Neural progenitor cell (in vitro differentiated cells): ENCODE measurements at regions not wholly inside any gene's neighbourhood (a gene's known extent, or its start where the extent isn't known, plus 50 kb on each side); places are given as distances from the start of the nearest gene placed in this dataset.

Experiments
- DNase-seq: peaks from one replicate; pipeline ENCODE4 v3.0.0-alpha.2; 2016; ENCODE audit warnings: low spot score
- H2AFZ ChIP-seq: fragments of 200-600 bp; sonication (generic); replicated peaks from 2 replicates; pipeline ENCODE4 v1.6.1; 2016; ENCODE audit warnings: antibody characterized with exemption
- H3F3A ChIP-seq: fragments of 200-600 bp; sonication (generic); 2 replicates; pipeline ENCODE4 v1.6.1; 2016; ENCODE audit warnings: antibody characterized with exemption, low read depth
- H3K27ac ChIP-seq: fragments of 200-600 bp; sonication (generic); 2 replicates; pipeline ENCODE4 v1.5.1; 2016; ENCODE audit warnings: mild to moderate bottlenecking
- H3K27me3 ChIP-seq: fragments of 200-600 bp; sonication (generic); 2 replicates; pipeline ENCODE4 v1.6.1; 2016; ENCODE audit warnings: mild to moderate bottlenecking, moderate library complexity
- H3K36me3 ChIP-seq: fragments of 200-600 bp; sonication (generic); 2 replicates; pipeline ENCODE4 v1.5.1; 2016
- H3K4me1 ChIP-seq: fragments of 200-600 bp; sonication (generic); 2 replicates; pipeline ENCODE4 v1.6.1; 2016; ENCODE audit warnings: mixed run types
- H3K4me2 ChIP-seq: fragments of 200-600 bp; sonication (generic); 2 replicates; pipeline ENCODE4 v1.6.1; 2016
- H3K4me3 ChIP-seq: fragments of 200-600 bp; sonication (generic); 2 replicates; pipeline ENCODE4 v1.5.1; 2016
- H3K79me2 ChIP-seq: fragments of 200-600 bp; sonication (generic); 2 replicates; pipeline ENCODE4 v1.6.1; 2016; ENCODE audit warnings: low read depth
- H3K9ac ChIP-seq: fragments of 200-600 bp; sonication (generic); 2 replicates; pipeline ENCODE4 v1.6.1; 2016
- H3K9me3 ChIP-seq: fragments of 200-600 bp; sonication (generic); 2 replicates; pipeline ENCODE4 v1.5.1; 2016; ENCODE audit warnings: low read depth
- H4K20me1 ChIP-seq: fragments of 200-600 bp; sonication (generic); 2 replicates; pipeline ENCODE4 v1.6.1; 2016; ENCODE audit warnings: low read depth
- H3K27ac Mint-ChIP-seq: 3 replicates; pipeline ENCODE4 v1.8.0; 2021; ENCODE audit warnings: mixed read lengths
- H3K27me3 Mint-ChIP-seq: 2 replicates; pipeline ENCODE4 v1.8.0; 2022; ENCODE audit warnings: low read depth, mild to moderate bottlenecking, inconsistent platforms, moderate library complexity, mixed read lengths; ENCODE audit not compliant: insufficient read depth
- H3K36me3 Mint-ChIP-seq: 3 replicates; pipeline ENCODE4 v1.8.0; 2021; ENCODE audit warnings: mixed read lengths
- H3K4me1 Mint-ChIP-seq: 3 replicates; pipeline ENCODE4 v1.8.0; 2021; ENCODE audit warnings: mixed read lengths
- H3K4me3 Mint-ChIP-seq: 3 replicates; pipeline ENCODE4 v1.8.0; 2021; ENCODE audit warnings: mild to moderate bottlenecking, moderate library complexity, mixed read lengths
- H3K9me3 Mint-ChIP-seq: 3 replicates; pipeline ENCODE4 v1.8.0; 2020; ENCODE audit warnings: mixed read lengths
- CTCF ChIP-seq: fragments of 200-600 bp; sonication (generic); IDR thresholded peaks from 2 replicates; pipeline ENCODE4 v1.5.1; 2017; ENCODE audit warnings: antibody characterized with exemption, mild to moderate bottlenecking
- EZH2 ChIP-seq: fragments of 200-600 bp; sonication (generic); IDR thresholded peaks from 2 replicates; pipeline ENCODE4 v1.6.1; 2017; ENCODE audit warnings: antibody characterized with exemption, mild to moderate bottlenecking, moderate library complexity
- EZH2phosphoT487 ChIP-seq: fragments of 200-600 bp; sonication (generic); IDR thresholded peaks from 2 replicates; pipeline ENCODE4 v1.6.1; 2017; ENCODE audit warnings: antibody characterized with exemption

- no peaks in the 10 kb centered on the region for H3F3A ChIP-seq
- Mint-ChIP-seq H3K4me1 (peaks cover 2% of the 10 kb centered on the region), H3K27ac (no peak overlapping the region), H3K36me3 (no peaks in the 10 kb centered on the region), H3K9me3 (peaks cover 4% of the 10 kb centered on the region), H3K27me3 (no peaks in the 10 kb centered on the region), H3K4me3 (no peak overlapping the region)
- H4K20me1 ChIP-seq = no peaks in the 10 kb centered on the region
- no peaks in the 10 kb centered on the region for H3K9me3 ChIP-seq
- H3K9ac ChIP-seq = no peak overlapping the region
- no peaks in the 10 kb centered on the region for H3K4me1 ChIP-seq
- H2AFZ ChIP-seq = no peak overlapping the region
- H3K79me2 ChIP-seq = no peaks in the 10 kb centered on the region
- no peak overlapping the region for H3K4me3 ChIP-seq
- H3K27me3 ChIP-seq = no peaks in the 10 kb centered on the region
- DNase-seq = no peak
- no peak overlapping the region for H3K4me2 ChIP-seq
- no peaks in the 10 kb centered on the region for H3K36me3 ChIP-seq
- no peak overlapping the region for H3K27ac ChIP-seq
- TF ChIP-seq EZH2phosphoT487 = no peak
- no peak for TF ChIP-seq EZH2
- TF ChIP-seq CTCF = no peak
These were observed 114.8 kb upstream of the TDRD3 start for GRCh38 chr13:60282186-60282585.

GRCh38 chr13:60282708-60283107 is 114.3 kb upstream of the TDRD3 start:
- Histone ChIP-seq H2AFZ (no peak overlapping the region), H4K20me1 (no peaks in the 10 kb centered on the region), H3K79me2 (no peaks in the 10 kb centered on the region), H3K4me1 (no peaks in the 10 kb centered on the region), H3F3A (no peaks in the 10 kb centered on the region), H3K9ac (no peak overlapping the region), H3K27me3 (no peaks in the 10 kb centered on the region), H3K9me3 (no peaks in the 10 kb centered on the region), H3K4me2 (no peak overlapping the region), H3K27ac (no peak overlapping the region), H3K4me3 (no peak overlapping the region), H3K36me3 (no peaks in the 10 kb centered on the region)
- peaks cover 2% of the 10 kb centered on the region for H3K4me1 Mint-ChIP-seq
- no peak for DNase-seq
- H3K27me3 Mint-ChIP-seq = no peaks in the 10 kb centered on the region
- no peak overlapping the region for H3K27ac Mint-ChIP-seq
- peaks cover 4% of the 10 kb centered on the region for H3K9me3 Mint-ChIP-seq
- H3K36me3 Mint-ChIP-seq = no peaks in the 10 kb centered on the region
- H3K4me3 Mint-ChIP-seq = no peak overlapping the region
- TF ChIP-seq CTCF = no peak
- no peak for TF ChIP-seq EZH2phosphoT487
- no peak for TF ChIP-seq EZH2

- H3K27ac ChIP-seq = no peak overlapping the region
- no peaks in the 10 kb centered on the region for H3K27me3 ChIP-seq
- TF ChIP-seq EZH2phosphoT487 = no peak
- no peak for TF ChIP-seq EZH2
- no peak for TF ChIP-seq CTCF
- H3K4me1 ChIP-seq = no peaks in the 10 kb centered on the region
- no peak overlapping the region for H3K9ac ChIP-seq
- H3K9me3 Mint-ChIP-seq = peaks cover 4% of the 10 kb centered on the region
- no peak for DNase-seq
- no peaks in the 10 kb centered on the region for H3K36me3 Mint-ChIP-seq
- H3K27ac Mint-ChIP-seq = no peak overlapping the region
- H4K20me1 ChIP-seq = no peaks in the 10 kb centered on the region
- H3K79me2 ChIP-seq = no peaks in the 10 kb centered on the region
- no peak overlapping the region for H3K4me3 Mint-ChIP-seq
- peaks cover 2% of the 10 kb centered on the region for H3K4me1 Mint-ChIP-seq
- no peaks in the 10 kb centered on the region for H3K27me3 Mint-ChIP-seq
- no peak overlapping the region for H2AFZ ChIP-seq
- no peaks in the 10 kb centered on the region for H3K9me3 ChIP-seq
- no peaks in the 10 kb centered on the region for H3F3A ChIP-seq
- H3K4me2 ChIP-seq = no peak overlapping the region
- H3K36me3 ChIP-seq = no peaks in the 10 kb centered on the region
- no peak overlapping the region for H3K4me3 ChIP-seq
These were observed 110.3 kb upstream of the TDRD3 start for GRCh38 chr13:60286707-60287106.

GRCh38 chr13:60288569-60288968 is 108.5 kb upstream of the TDRD3 start:
- no peak for TF ChIP-seq EZH2phosphoT487
- no peak for TF ChIP-seq EZH2
- no peak for TF ChIP-seq CTCF
- Histone ChIP-seq H3K79me2 (no peaks in the 10 kb centered on the region), H3K4me1 (no peaks in the 10 kb centered on the region), H3K9ac (no peak overlapping the region), H2AFZ (no peak overlapping the region), H3F3A (no peaks in the 10 kb centered on the region), H3K4me3 (no peak overlapping the region), H4K20me1 (no peaks in the 10 kb centered on the region), H3K27ac (no peak overlapping the region), H3K9me3 (no peaks in the 10 kb centered on the region), H3K36me3 (no peaks in the 10 kb centered on the region), H3K27me3 (no peaks in the 10 kb centered on the region), H3K4me2 (no peak overlapping the region)
- Mint-ChIP-seq H3K4me3 (no peak overlapping the region), H3K4me1 (peaks cover 2% of the 10 kb centered on the region), H3K27ac (no peak overlapping the region), H3K27me3 (no peaks in the 10 kb centered on the region), H3K36me3 (no peaks in the 10 kb centered on the region), H3K9me3 (peaks cover 4% of the 10 kb centered on the region)
- no peak for DNase-seq
